GM11168 (cell line): ENCODE measurements at regions not wholly inside any gene's neighbourhood (a gene's known extent, or its start where the extent isn't known, plus 50 kb on each side); places are given as distances from the start of the nearest gene placed in this dataset.

Experiments used
- in situ Hi-C: fragments of 300-500 bp; cut with MboI; formaldehyde crosslinking; loops from one replicate; pipeline ENCODE4 v1.12.0; 2022; ENCODE audit warnings: low sequenced_read_pairs; ENCODE audit not compliant: unreplicated experiment

- in situ Hi-C loops = no loop called here
Measured at GRCh38 chr10:24086296-24087086, 122.4 kb upstream of the KIAA1217 start.

GRCh38 chr10:24091256-24091655 lies 117.7 kb upstream of the KIAA1217 start:
- in situ Hi-C loops = no loop called here

GRCh38 chr10:24096281-24096680 lies 112.7 kb upstream of the KIAA1217 start:
- in situ Hi-C loops = no loop called here

GRCh38 chr10:24097751-24098207 lies 111.2 kb upstream of the KIAA1217 start:
- in situ Hi-C loops = no loop called here

GRCh38 chr10:24104895-24105294 lies 104.0 kb upstream of the KIAA1217 start:
- in situ Hi-C loops = no loop called here

- in situ Hi-C loops = no loop called here
Measured at GRCh38 chr10:24113901-24114300, 95.0 kb upstream of the KIAA1217 start.

- in situ Hi-C loops = no loop called here
Measured at GRCh38 chr10:24114556-24114955, 94.4 kb upstream of the KIAA1217 start.

- in situ Hi-C loops = no loop called here
Measured at GRCh38 chr10:24115403-24115802, 93.5 kb upstream of the KIAA1217 start.

- in situ Hi-C loops = no loop called here
Measured at GRCh38 chr10:24118246-24118645, 90.7 kb upstream of the KIAA1217 start.

- in situ Hi-C loops = no loop called here
Measured at GRCh38 chr10:24119896-24120295, 89.0 kb upstream of the KIAA1217 start.

GRCh38 chr10:24120646-24121045 lies 88.3 kb upstream of the KIAA1217 start:
- in situ Hi-C loops = no loop called here

GRCh38 chr10:24127516-24127915 lies 81.4 kb upstream of the KIAA1217 start:
- in situ Hi-C loops = no loop called here

- in situ Hi-C loops = no loop called here
Measured at GRCh38 chr10:24128066-24128730, 80.7 kb upstream of the KIAA1217 start.

- in situ Hi-C loops = no loop called here
Measured at GRCh38 chr10:24132741-24133140, 76.2 kb upstream of the KIAA1217 start.

GRCh38 chr10:24133835-24134234 lies 75.1 kb upstream of the KIAA1217 start:
- in situ Hi-C loops = no loop called here

GRCh38 chr10:24136070-24136469 lies 72.9 kb upstream of the KIAA1217 start:
- in situ Hi-C loops = no loop called here

GRCh38 chr10:24147321-24147720 lies 61.6 kb upstream of the KIAA1217 start:
- in situ Hi-C loops = no loop called here

- in situ Hi-C loops = no loop called here
Measured at GRCh38 chr10:24149640-24150039, 59.3 kb upstream of the KIAA1217 start.

- in situ Hi-C loops = no loop called here
Measured at GRCh38 chr10:24150853-24151252, 58.1 kb upstream of the KIAA1217 start.

GRCh38 chr10:24152270-24152669 lies 56.7 kb upstream of the KIAA1217 start:
- in situ Hi-C loops = no loop called here

GRCh38 chr10:24153031-24153430 lies 55.9 kb upstream of the KIAA1217 start:
- in situ Hi-C loops = no loop called here

- in situ Hi-C loops = no loop called here
Measured at GRCh38 chr10:24153537-24153936, 55.4 kb upstream of the KIAA1217 start.
